Hepatocyte (in vitro differentiated cells): ENCODE measurements at regions not wholly inside any gene's neighbourhood (a gene's known extent, or its start where the extent isn't known, plus 50 kb on each side); places are given as distances from the start of the nearest gene placed in this dataset.

Source experiments
- CTCF ChIP-seq: fragments of 200-600 bp; sonication (generic); IDR thresholded peaks from 2 replicates; pipeline ENCODE4 v1.5.1; 2016; ENCODE audit warnings: antibody characterized with exemption, mild to moderate bottlenecking; ENCODE audit not compliant: poor library complexity
- EZH2 ChIP-seq: fragments of 200-600 bp; sonication (generic); IDR thresholded peaks from 2 replicates; pipeline ENCODE4 v1.6.1; 2016; ENCODE audit warnings: antibody characterized with exemption, mild to moderate bottlenecking, borderline replicate concordance

- no peak for TF ChIP-seq CTCF
- TF ChIP-seq EZH2: no peak
Observed at GRCh38 chr1:238833919-238834318, 552.4 kb upstream of the CHRM3 start.
